ENCODE measurements at regions not wholly inside any gene's neighbourhood (a gene's known extent, or its start where the extent isn't known, plus 50 kb on each side); places are given as distances from the start of the nearest gene placed in this dataset.
"Not testable (repeated sequence)": the region's sequence is repeated elsewhere in the genome, so short reads cannot be mapped to it uniquely, and the experiment has no call there.

- Mint-ChIP-seq H3K4me3 (no peak overlapping the region), H3K27ac (no peak overlapping the region), H3K4me1 (no peaks in the 10 kb centered on the region), H3K27me3 (no peaks in the 10 kb centered on the region), H3K9me3 (ENCODE audit: low read depth) (no peaks in the 10 kb centered on the region), H3K36me3 (no peaks in the 10 kb centered on the region)
- DNase-seq (no peak), ATAC-seq (no peak)
- CTCF ChIA-PET, result no interaction called here
These were observed 415.8 kb downstream of the ACTL7B start for GRCh38 chr9:108439947-108440346.

DNA sequence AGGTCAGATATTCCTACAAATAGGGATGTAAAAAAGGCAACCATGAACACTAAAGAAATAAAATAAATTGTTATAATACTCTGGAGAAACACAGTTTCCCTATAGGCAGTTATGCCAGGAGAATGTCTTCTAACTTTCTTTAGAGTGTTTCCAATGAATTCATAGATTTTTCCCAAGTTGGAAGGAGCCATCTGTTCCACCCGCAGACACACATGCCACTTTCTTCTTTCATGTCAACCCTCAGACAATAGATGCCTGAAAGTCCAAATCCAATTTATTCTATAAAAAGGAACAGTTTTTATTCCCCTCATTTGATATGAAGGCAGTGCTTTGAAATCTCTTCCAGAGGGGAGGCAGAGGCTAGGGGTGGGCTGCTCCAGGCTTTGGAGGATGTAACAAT, 418.1 kb downstream of the ACTL7B start:
- ATAC-seq, result no peak
- no peaks in the 10 kb centered on the region for H3K27me3 Mint-ChIP-seq
- no peaks in the 10 kb centered on the region for H3K36me3 Mint-ChIP-seq
- CTCF ChIA-PET, result no interaction called here
- H3K4me1 Mint-ChIP-seq, result no peaks in the 10 kb centered on the region
- no peak overlapping the region for H3K27ac Mint-ChIP-seq
- no peak overlapping the region for H3K4me3 Mint-ChIP-seq
- H3K9me3 Mint-ChIP-seq (ENCODE audit: low read depth), result peaks cover 5% of the 10 kb centered on the region
- no peak for DNase-seq

DNA sequence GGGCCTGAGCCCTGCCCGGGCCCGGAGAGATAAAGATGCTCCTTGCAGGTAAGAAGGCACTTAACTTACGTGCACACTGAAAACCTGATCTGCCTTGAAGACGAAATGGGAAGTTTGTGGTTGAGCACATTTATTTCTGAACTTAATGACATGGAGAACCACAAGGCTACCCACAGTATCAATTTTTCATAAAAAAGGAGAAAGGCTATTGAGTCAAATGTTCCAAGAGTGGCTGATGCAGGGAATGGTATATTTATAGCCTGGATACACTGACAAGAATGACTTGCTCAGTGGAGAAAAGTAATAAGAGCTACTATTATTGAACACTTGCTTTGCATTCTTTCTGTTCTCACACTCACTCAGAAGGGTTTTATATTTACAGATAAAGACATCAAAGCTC, 419.3 kb downstream of the ACTL7B start:
- no peak for ATAC-seq
- Mint-ChIP-seq H3K4me3 (no peak overlapping the region), H3K36me3 (no peaks in the 10 kb centered on the region), H3K4me1 (no peaks in the 10 kb centered on the region), H3K27me3 (no peaks in the 10 kb centered on the region), H3K9me3 (ENCODE audit: low read depth) (peaks cover 5% of the 10 kb centered on the region), H3K27ac (no peak overlapping the region)
- CTCF ChIA-PET, result no interaction called here
- no peak for DNase-seq

GRCh38 chr9:108434502-108434901, 421.3 kb downstream of the ACTL7B start:
- H3K27ac Mint-ChIP-seq, result no peak overlapping the region
- H3K4me1 Mint-ChIP-seq, result no peaks in the 10 kb centered on the region
- H3K36me3 Mint-ChIP-seq, result no peaks in the 10 kb centered on the region
- DNase-seq, result no peak
- peaks cover 9% of the 10 kb centered on the region for H3K9me3 Mint-ChIP-seq (ENCODE audit: low read depth)
- ATAC-seq, result no peak
- no peak overlapping the region for H3K4me3 Mint-ChIP-seq
- CTCF ChIA-PET, result interaction anchor here (0.6 kb wide), 1 partner anchor 1619 kb away, joined by 3 read pairs; no protein-coding TSS in a partner anchor
- no peaks in the 10 kb centered on the region for H3K27me3 Mint-ChIP-seq

- no peak for ATAC-seq
- H3K27ac Mint-ChIP-seq, result no peak overlapping the region
- peaks cover 9% of the 10 kb centered on the region for H3K9me3 Mint-ChIP-seq (ENCODE audit: low read depth)
- H3K36me3 Mint-ChIP-seq, result no peaks in the 10 kb centered on the region
- H3K4me1 Mint-ChIP-seq, result no peaks in the 10 kb centered on the region
- no peaks in the 10 kb centered on the region for H3K27me3 Mint-ChIP-seq
- CTCF ChIA-PET, result interaction anchor here (0.6 kb wide), 1 partner anchor 1620 kb away, joined by 3 read pairs; no protein-coding TSS in a partner anchor
- no peak for DNase-seq
- H3K4me3 Mint-ChIP-seq, result no peak overlapping the region
These were observed 421.8 kb downstream of the ACTL7B start for GRCh38 chr9:108434036-108434435.

DNA sequence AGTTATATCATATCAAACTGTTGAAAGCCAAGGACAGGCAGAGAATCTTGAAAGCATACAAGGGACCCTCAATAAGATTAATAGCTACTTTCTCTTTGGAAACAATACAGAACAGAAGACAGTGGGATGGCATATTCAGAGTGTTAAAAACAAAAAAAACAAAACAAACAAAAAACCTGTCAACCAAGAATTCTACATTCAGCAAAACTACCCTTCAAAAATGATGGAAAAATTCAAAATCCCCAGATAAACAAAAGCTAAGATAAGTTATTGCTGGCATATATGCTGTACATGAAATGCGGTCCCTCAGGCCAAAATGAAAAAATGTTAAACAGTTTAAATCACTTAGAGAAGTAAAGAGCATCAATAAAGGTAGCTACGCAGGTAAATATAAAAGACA, 425.1 kb downstream of the ACTL7B start:
- DNase-seq (no peak), ATAC-seq (no peak)
- Mint-ChIP-seq H3K4me3 (no peak overlapping the region), H3K27me3 (no peaks in the 10 kb centered on the region), H3K9me3 (ENCODE audit: low read depth) (peaks cover 9% of the 10 kb centered on the region), H3K27ac (no peak overlapping the region), H3K4me1 (no peaks in the 10 kb centered on the region), H3K36me3 (no peaks in the 10 kb centered on the region)
- CTCF ChIA-PET, result no interaction called here

GRCh38 chr9:108427751-108428150, 428.0 kb downstream of the ACTL7B start:
- peaks cover 7% of the 10 kb centered on the region for H3K9me3 Mint-ChIP-seq (ENCODE audit: low read depth)
- DNase-seq (no peak), ATAC-seq (no peak)
- no peak overlapping the region for H3K27ac Mint-ChIP-seq
- no peaks in the 10 kb centered on the region for H3K4me1 Mint-ChIP-seq
- H3K4me3 Mint-ChIP-seq, result no peak overlapping the region
- no peaks in the 10 kb centered on the region for H3K36me3 Mint-ChIP-seq
- CTCF ChIA-PET, result no interaction called here
- H3K27me3 Mint-ChIP-seq, result no peaks in the 10 kb centered on the region

- H3K27ac Mint-ChIP-seq; CTCF ChIA-PET; H3K4me3 Mint-ChIP-seq; DNase-seq; H3K36me3 Mint-ChIP-seq; H3K9me3 Mint-ChIP-seq (ENCODE audit: low read depth); ATAC-seq; H3K27me3 Mint-ChIP-seq; H3K4me1 Mint-ChIP-seq: not testable (repeated sequence)
These were observed 429.3 kb downstream of the ACTL7B start for GRCh38 chr9:108426421-108426940.

DNA sequence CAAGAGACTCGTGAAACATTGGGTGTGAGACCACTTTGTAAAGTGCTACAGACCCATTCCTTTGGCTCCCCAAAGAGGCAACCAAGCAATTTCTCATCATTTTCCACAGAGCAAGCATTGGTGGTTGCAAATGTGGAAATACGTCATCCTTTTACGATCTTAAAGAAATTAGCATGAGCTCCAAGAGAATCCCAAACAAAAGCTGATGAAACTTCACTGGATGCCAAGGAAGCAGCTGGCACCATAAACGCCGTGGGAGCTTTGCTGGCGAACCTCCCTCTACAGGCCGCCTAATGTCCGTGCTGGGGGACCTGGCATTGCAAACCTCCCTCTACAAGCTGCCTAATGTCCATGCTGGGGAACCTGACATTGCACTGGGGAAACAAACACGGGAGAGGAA, 432.4 kb downstream of the ACTL7B start:
- Mint-ChIP-seq H3K27ac (no peak overlapping the region), H3K4me3 (no peak overlapping the region), H3K4me1 (no peaks in the 10 kb centered on the region), H3K36me3 (no peaks in the 10 kb centered on the region), H3K9me3 (ENCODE audit: low read depth) (peaks cover 3% of the 10 kb centered on the region), H3K27me3 (no peaks in the 10 kb centered on the region)
- DNase-seq (no peak), ATAC-seq (no peak)
- CTCF ChIA-PET, result no interaction called here

GRCh38 chr9:108419379-108419778, 436.4 kb downstream of the ACTL7B start:
- no peaks in the 10 kb centered on the region for H3K4me1 Mint-ChIP-seq
- no peak overlapping the region for H3K4me3 Mint-ChIP-seq

GRCh38 chr9:108417726-108418125, 438.1 kb downstream of the ACTL7B start:
- no peak for DNase-seq
- Mint-ChIP-seq H3K27me3 (no peaks in the 10 kb centered on the region), H3K4me3 (no peak overlapping the region), H3K36me3 (no peaks in the 10 kb centered on the region), H3K9me3 (ENCODE audit: low read depth) (no peaks in the 10 kb centered on the region), H3K27ac (no peak overlapping the region), H3K4me1 (no peaks in the 10 kb centered on the region)
- CTCF ChIA-PET, result no interaction called here
- ATAC-seq, result no peak

More at GRCh38 chr9:108419379-108419778, 436.4 kb downstream of the ACTL7B start:
- Mint-ChIP-seq H3K9me3 (ENCODE audit: low read depth) (peaks cover 3% of the 10 kb centered on the region), H3K27me3 (no peaks in the 10 kb centered on the region), H3K36me3 (no peaks in the 10 kb centered on the region), H3K27ac (no peak overlapping the region)
- CTCF ChIA-PET, result no interaction called here
- DNase-seq, result no peak
- ATAC-seq, result no peak

- no peaks in the 10 kb centered on the region for H3K4me1 Mint-ChIP-seq
- DNase-seq, result no peak
These were observed 438.5 kb downstream of the ACTL7B start for GRCh38 chr9:108417312-108417711.

DNA sequence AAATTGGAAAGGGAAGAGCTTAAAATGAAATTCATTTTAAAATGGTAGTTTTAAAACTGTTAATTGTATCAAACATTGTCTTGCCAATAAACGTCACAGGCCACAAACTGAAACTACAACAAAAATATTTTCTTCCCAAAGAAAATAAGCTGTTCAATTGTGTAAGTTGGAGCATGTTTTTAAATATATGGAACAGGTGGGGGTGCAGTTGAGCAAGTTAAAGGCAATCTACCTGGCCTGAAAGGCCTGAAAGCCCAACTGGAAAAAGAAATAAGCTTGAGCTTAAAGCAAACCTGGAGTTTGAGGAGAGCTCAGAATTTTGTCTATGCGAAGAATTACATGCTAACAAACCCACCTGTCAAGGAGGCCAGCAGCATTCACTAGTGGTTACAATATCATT, 439.5 kb downstream of the ACTL7B start:
- no peak overlapping the region for H3K4me3 Mint-ChIP-seq
- CTCF ChIA-PET, result no interaction called here
- H3K4me1 Mint-ChIP-seq, result no peaks in the 10 kb centered on the region
- H3K27me3 Mint-ChIP-seq, result no peaks in the 10 kb centered on the region
- no peaks in the 10 kb centered on the region for H3K36me3 Mint-ChIP-seq
- no peak overlapping the region for H3K27ac Mint-ChIP-seq
- no peak for DNase-seq
- H3K9me3 Mint-ChIP-seq (ENCODE audit: low read depth), result no peaks in the 10 kb centered on the region
- no peak for ATAC-seq

More at GRCh38 chr9:108417312-108417711, 438.5 kb downstream of the ACTL7B start:
- no peak for ATAC-seq
- H3K4me3 Mint-ChIP-seq, result no peak overlapping the region
- H3K27ac Mint-ChIP-seq, result no peak overlapping the region
- H3K9me3 Mint-ChIP-seq (ENCODE audit: low read depth), result no peaks in the 10 kb centered on the region
- CTCF ChIA-PET, result no interaction called here
- no peaks in the 10 kb centered on the region for H3K36me3 Mint-ChIP-seq
- H3K27me3 Mint-ChIP-seq, result no peaks in the 10 kb centered on the region

DNA sequence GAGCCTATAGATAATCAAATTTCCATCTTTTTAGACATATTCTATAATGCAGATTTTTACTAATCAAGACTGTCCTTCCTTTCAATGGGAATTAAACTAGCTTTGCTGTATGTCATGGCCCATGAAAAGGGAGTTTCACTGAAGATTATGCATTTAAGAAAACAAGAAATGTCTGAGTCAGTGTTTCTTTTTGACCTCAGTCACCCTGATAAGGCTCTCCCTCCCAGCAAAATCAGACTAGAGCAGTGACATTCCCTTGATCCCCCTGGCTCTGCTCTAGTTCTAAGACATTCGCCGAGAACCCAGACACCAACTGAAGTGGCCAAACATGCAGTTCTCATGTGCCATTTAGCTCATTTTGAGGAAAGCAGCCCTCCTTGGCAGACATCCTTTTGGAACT, 442.0 kb downstream of the ACTL7B start:
- H3K36me3 Mint-ChIP-seq, result no peaks in the 10 kb centered on the region
- no peak overlapping the region for H3K27ac Mint-ChIP-seq
- ATAC-seq (no peak), DNase-seq (no peak)
- H3K27me3 Mint-ChIP-seq, result no peaks in the 10 kb centered on the region
- CTCF ChIA-PET, result no interaction called here
- no peaks in the 10 kb centered on the region for H3K9me3 Mint-ChIP-seq (ENCODE audit: low read depth)
- H3K4me1 Mint-ChIP-seq, result no peaks in the 10 kb centered on the region
- H3K4me3 Mint-ChIP-seq, result no peak overlapping the region

DNA sequence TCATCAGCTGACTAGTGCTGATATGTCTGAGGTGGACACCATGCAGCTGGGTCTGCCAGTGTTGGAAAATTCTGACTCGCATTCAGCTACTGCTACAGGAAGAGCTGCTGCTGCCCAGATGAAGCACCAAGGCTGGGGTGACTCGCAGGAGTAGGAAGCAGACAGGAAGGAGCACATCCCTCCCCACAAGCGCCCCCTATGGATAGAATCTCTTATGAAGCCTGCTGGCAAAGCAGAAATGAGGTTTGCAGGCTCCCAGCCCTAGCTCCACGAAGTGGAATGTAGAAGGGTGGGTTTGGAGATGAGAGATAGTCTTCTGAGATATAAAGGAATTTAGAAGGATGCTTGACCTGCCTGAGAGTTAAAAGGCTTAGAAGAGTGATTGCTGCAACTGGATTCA, 443.0 kb downstream of the ACTL7B start:
- Mint-ChIP-seq H3K27me3 (no peaks in the 10 kb centered on the region), H3K4me3 (no peak overlapping the region), H3K9me3 (ENCODE audit: low read depth) (no peaks in the 10 kb centered on the region), H3K36me3 (no peaks in the 10 kb centered on the region), H3K27ac (no peak overlapping the region), H3K4me1 (no peaks in the 10 kb centered on the region)
- no peak for ATAC-seq
- CTCF ChIA-PET, result no interaction called here
- no peak for DNase-seq
